ENCODE measurements at regions not wholly inside any gene's neighbourhood (a gene's known extent, or its start where the extent isn't known, plus 50 kb on each side); places are given as distances from the start of the nearest gene placed in this dataset.

DNA sequence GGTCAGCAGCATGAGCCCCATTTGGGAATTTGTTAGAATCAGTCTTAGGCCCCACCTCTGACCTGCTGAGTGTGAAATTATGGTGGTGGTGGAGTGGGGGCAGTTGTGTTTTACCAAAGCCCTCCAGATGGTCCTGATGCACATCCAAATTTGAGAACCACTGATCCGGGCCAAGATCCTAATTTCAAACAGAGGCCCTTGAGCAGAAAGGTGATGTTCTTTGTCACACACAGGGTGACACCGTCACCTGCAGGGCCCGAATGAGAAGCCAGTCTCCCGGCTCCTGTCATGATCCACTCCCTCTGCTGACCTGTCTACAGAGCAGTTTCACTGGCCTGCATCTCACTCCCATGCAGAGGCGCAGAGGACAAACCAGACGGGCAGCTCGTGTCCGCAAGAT is 129.9 kb downstream of the TRIM43 start:
- H3K36me3 ChIP-seq (replicated peaks in 1 of 2; ENCODE audit: control insufficient read depth in 1 of 2, insufficient read depth in 2 of 2, low read length in 1 of 2) = no peaks in the 10 kb centered on the region
- 42% methylated on average over 4 of the region's 8 CpGs for WGBS (ENCODE audit: low lambda C conversion rate)
- no peak overlapping the region for H3K27ac ChIP-seq (ENCODE audit: low read depth in 2 of 2, low read length in 1 of 2)
- H3K4me3 ChIP-seq (ENCODE audit: low read depth in 2 of 2, low read length in 1 of 2) = no peak overlapping the region
- CTCF ChIA-PET = no interaction called here
- no peak overlapping the region for H3K4me2 ChIP-seq
- TF ChIP-seq TEAD4 (IDR thresholded peaks at IDR 0.05; ENCODE audit: borderline replicate concordance, insufficient read depth) = no peak
- TF ChIP-seq SMC3 (IDR thresholded peaks at IDR 0.05; ENCODE audit: low read depth, low read length) = no peak
- TF ChIP-seq, protein P1, sequence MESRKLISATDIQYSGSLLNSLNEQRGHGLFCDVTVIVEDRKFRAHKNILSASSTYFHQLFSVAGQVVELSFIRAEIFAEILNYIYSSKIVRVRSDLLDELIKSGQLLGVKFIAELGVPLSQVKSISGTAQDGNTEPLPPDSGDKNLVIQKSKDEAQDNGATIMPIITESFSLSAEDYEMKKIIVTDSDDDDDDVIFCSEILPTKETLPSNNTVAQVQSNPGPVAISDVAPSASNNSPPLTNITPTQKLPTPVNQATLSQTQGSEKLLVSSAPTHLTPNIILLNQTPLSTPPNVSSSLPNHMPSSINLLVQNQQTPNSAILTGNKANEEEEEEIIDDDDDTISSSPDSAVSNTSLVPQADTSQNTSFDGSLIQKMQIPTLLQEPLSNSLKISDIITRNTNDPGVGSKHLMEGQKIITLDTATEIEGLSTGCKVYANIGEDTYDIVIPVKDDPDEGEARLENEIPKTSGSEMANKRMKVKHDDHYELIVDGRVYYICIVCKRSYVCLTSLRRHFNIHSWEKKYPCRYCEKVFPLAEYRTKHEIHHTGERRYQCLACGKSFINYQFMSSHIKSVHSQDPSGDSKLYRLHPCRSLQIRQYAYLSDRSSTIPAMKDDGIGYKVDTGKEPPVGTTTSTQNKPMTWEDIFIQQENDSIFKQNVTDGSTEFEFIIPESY (IDR thresholded peaks at IDR 0.05; ENCODE audit: borderline replicate concordance, low read depth) = no peak
- TF ChIP-seq JUND (IDR thresholded peaks at IDR 0.05) = no peak
- TF ChIP-seq EZH2phosphoT487 (IDR thresholded peaks at IDR 0.05; ENCODE audit: borderline replicate concordance, low read depth) = no peak
- no peak for TF ChIP-seq RAD21 (IDR thresholded peaks at IDR 0.05; ENCODE audit: low read length)
- TF ChIP-seq YY1 (IDR thresholded peaks at IDR 0.05; ENCODE audit: low read depth) = no peak
- TF ChIP-seq, protein P2, sequence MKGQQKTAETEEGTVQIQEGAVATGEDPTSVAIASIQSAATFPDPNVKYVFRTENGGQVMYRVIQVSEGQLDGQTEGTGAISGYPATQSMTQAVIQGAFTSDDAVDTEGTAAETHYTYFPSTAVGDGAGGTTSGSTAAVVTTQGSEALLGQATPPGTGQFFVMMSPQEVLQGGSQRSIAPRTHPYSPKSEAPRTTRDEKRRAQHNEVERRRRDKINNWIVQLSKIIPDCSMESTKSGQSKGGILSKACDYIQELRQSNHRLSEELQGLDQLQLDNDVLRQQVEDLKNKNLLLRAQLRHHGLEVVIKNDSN (IDR thresholded peaks at IDR 0.05; ENCODE audit: borderline replicate concordance, low read depth) = no peak
- no peak overlapping the region for H2AFZ ChIP-seq (ENCODE audit: low read depth)
- no peaks in the 10 kb centered on the region for H3K27me3 ChIP-seq (ENCODE audit: insufficient read depth)
- H3K9ac ChIP-seq = no peak overlapping the region
- no peaks in the 10 kb centered on the region for H4K20me1 ChIP-seq (ENCODE audit: insufficient read depth)
- POLR2A ChIA-PET = no interaction called here
- no peaks in the 10 kb centered on the region for H3F3A ChIP-seq (replicated peaks; ENCODE audit: insufficient read depth)
- H3K9me3 ChIP-seq = no peaks in the 10 kb centered on the region
- H3K9me2 ChIP-seq = no peaks in the 10 kb centered on the region
- no peaks in the 10 kb centered on the region for H3K4me1 ChIP-seq (ENCODE audit: control insufficient read depth in 1 of 2, insufficient read depth in 2 of 2, low read depth in 1 of 2, low read length in 1 of 2)
- no peaks in the 10 kb centered on the region for H3K79me2 ChIP-seq (ENCODE audit: insufficient read depth)
- DNase-seq = no peak

DNA sequence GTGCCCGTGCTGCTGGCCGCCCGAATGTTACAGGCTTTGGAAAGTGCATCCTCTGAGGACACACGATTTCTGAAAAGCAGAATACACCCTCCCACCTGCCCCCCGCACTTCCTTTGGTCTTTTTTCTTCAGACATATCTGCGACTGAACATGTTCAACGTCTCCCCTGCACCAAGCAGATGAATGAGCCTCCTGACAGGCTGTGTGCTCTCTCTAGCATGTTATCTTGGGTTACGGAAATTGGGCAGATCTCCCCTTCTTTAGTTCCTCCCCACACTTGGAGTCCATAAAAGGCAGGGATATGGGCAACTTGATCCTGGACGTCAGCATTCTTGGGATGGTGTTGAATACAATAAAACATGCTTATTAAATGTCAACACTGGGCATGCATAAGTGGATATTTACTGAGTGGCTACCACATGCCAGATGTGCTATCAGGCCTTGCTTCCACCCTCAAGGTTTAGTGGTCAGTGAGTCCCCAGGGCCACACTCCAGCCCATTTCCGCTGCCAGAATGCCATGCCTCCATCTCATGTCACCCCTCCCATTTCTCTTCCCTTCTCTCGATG is 130.4 kb downstream of the TRIM43 start:
- Histone ChIP-seq H3F3A (replicated peaks; ENCODE audit: insufficient read depth) (no peaks in the 10 kb centered on the region), H3K9ac (no peak overlapping the region), H3K4me3 (ENCODE audit: low read depth in 2 of 2, low read length in 1 of 2) (no peak overlapping the region), H4K20me1 (ENCODE audit: insufficient read depth) (no peaks in the 10 kb centered on the region), H3K9me2 (no peaks in the 10 kb centered on the region), H2AFZ (ENCODE audit: low read depth) (no peak overlapping the region), H3K4me2 (no peak overlapping the region), H3K4me1 (ENCODE audit: control insufficient read depth in 1 of 2, insufficient read depth in 2 of 2, low read depth in 1 of 2, low read length in 1 of 2) (no peaks in the 10 kb centered on the region), H3K27ac (ENCODE audit: low read depth in 2 of 2, low read length in 1 of 2) (no peak overlapping the region), H3K9me3 (no peaks in the 10 kb centered on the region), H3K27me3 (ENCODE audit: insufficient read depth) (no peaks in the 10 kb centered on the region), H3K79me2 (ENCODE audit: insufficient read depth) (no peaks in the 10 kb centered on the region), H3K36me3 (replicated peaks in 1 of 2; ENCODE audit: control insufficient read depth in 1 of 2, insufficient read depth in 2 of 2, low read length in 1 of 2) (no peaks in the 10 kb centered on the region)
- DNase-seq = no peak
- ChIA-PET POLR2A (no interaction called here), CTCF (no interaction called here)
- 46% methylated on average over 7 of the region's 11 CpGs for WGBS (ENCODE audit: low lambda C conversion rate)
- TF ChIP-seq, protein P3, sequence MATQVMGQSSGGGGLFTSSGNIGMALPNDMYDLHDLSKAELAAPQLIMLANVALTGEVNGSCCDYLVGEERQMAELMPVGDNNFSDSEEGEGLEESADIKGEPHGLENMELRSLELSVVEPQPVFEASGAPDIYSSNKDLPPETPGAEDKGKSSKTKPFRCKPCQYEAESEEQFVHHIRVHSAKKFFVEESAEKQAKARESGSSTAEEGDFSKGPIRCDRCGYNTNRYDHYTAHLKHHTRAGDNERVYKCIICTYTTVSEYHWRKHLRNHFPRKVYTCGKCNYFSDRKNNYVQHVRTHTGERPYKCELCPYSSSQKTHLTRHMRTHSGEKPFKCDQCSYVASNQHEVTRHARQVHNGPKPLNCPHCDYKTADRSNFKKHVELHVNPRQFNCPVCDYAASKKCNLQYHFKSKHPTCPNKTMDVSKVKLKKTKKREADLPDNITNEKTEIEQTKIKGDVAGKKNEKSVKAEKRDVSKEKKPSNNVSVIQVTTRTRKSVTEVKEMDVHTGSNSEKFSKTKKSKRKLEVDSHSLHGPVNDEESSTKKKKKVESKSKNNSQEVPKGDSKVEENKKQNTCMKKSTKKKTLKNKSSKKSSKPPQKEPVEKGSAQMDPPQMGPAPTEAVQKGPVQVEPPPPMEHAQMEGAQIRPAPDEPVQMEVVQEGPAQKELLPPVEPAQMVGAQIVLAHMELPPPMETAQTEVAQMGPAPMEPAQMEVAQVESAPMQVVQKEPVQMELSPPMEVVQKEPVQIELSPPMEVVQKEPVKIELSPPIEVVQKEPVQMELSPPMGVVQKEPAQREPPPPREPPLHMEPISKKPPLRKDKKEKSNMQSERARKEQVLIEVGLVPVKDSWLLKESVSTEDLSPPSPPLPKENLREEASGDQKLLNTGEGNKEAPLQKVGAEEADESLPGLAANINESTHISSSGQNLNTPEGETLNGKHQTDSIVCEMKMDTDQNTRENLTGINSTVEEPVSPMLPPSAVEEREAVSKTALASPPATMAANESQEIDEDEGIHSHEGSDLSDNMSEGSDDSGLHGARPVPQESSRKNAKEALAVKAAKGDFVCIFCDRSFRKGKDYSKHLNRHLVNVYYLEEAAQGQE (IDR thresholded peaks at IDR 0.05; ENCODE audit: low read depth, low read length) = no peak
- TF ChIP-seq, protein P4, sequence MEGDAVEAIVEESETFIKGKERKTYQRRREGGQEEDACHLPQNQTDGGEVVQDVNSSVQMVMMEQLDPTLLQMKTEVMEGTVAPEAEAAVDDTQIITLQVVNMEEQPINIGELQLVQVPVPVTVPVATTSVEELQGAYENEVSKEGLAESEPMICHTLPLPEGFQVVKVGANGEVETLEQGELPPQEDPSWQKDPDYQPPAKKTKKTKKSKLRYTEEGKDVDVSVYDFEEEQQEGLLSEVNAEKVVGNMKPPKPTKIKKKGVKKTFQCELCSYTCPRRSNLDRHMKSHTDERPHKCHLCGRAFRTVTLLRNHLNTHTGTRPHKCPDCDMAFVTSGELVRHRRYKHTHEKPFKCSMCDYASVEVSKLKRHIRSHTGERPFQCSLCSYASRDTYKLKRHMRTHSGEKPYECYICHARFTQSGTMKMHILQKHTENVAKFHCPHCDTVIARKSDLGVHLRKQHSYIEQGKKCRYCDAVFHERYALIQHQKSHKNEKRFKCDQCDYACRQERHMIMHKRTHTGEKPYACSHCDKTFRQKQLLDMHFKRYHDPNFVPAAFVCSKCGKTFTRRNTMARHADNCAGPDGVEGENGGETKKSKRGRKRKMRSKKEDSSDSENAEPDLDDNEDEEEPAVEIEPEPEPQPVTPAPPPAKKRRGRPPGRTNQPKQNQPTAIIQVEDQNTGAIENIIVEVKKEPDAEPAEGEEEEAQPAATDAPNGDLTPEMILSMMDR (IDR thresholded peaks at IDR 0.05) = no peak
- TF ChIP-seq, protein P5, sequence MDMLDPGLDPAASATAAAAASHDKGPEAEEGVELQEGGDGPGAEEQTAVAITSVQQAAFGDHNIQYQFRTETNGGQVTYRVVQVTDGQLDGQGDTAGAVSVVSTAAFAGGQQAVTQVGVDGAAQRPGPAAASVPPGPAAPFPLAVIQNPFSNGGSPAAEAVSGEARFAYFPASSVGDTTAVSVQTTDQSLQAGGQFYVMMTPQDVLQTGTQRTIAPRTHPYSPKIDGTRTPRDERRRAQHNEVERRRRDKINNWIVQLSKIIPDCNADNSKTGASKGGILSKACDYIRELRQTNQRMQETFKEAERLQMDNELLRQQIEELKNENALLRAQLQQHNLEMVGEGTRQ (IDR thresholded peaks at IDR 0.05; ENCODE audit: borderline replicate concordance, low read depth, low read length) = no peak
- TF ChIP-seq MEF2A (IDR thresholded peaks at IDR 0.05; ENCODE audit: borderline replicate concordance, low read depth) (no peak), NRF1 (IDR thresholded peaks at IDR 0.05; ENCODE audit: low read depth, low read length) (no peak), EZH2phosphoT487 (IDR thresholded peaks at IDR 0.05; ENCODE audit: borderline replicate concordance, low read depth) (no peak), RFX5 (IDR thresholded peaks at IDR 0.05; ENCODE audit: low read length) (no peak), SIN3A (IDR thresholded peaks at IDR 0.05; ENCODE audit: borderline replicate concordance, low read depth, low read length) (no peak), ELF1 (IDR thresholded peaks at IDR 0.05) (no peak), JUND (IDR thresholded peaks at IDR 0.05) (no peak), NFIC (IDR thresholded peaks at IDR 0.05; ENCODE audit: borderline replicate concordance) (no peak)
- TF ChIP-seq, protein P6, sequence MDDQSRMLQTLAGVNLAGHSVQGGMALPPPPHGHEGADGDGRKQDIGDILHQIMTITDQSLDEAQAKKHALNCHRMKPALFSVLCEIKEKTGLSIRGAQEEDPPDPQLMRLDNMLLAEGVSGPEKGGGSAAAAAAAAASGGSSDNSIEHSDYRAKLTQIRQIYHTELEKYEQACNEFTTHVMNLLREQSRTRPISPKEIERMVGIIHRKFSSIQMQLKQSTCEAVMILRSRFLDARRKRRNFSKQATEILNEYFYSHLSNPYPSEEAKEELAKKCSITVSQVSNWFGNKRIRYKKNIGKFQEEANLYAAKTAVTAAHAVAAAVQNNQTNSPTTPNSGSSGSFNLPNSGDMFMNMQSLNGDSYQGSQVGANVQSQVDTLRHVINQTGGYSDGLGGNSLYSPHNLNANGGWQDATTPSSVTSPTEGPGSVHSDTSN (IDR thresholded peaks at IDR 0.05) = no peak
